ENCODE measurements at regions not wholly inside any gene's neighbourhood (a gene's known extent, or its start where the extent isn't known, plus 50 kb on each side); places are given as distances from the start of the nearest gene placed in this dataset.

DNA sequence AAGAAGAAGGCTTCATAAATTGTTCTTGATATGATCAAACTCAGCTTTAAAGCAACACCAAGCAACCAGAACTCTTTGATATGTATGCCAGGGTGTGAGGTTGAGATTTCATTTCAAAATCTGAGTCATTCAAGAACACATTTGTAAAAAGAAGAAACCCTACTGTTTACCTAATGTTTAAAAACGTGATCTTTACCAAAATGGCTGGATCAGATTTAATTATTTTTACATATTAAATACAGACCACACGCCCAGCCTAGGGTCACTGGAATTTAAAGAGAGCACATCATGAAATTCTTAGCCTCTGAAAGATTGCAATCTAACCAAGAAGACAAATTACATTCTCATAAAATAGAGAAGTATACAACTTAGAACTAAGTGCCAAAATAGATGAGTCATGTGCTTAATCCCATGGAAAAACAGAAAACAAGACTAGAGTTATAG is 206.8 kb upstream of the SMLR1 start (continued):
- no peak for TF ChIP-seq SP1 (IDR thresholded peaks at IDR 0.05)

- H3K9me3 ChIP-seq (ENCODE audit: control insufficient read depth in 4 of 4, low read length in 3 of 4), result peaks cover 0 to 4% (median 0%) of the 10 kb centered on the region in 4 donors
- no peaks in the 10 kb centered on the region for H3K36me3 ChIP-seq (ENCODE audit: control insufficient read depth in 4 of 4, insufficient read depth in 3 of 4, low read depth in 1 of 4, low read length in 3 of 4)
Measured at GRCh38 chr6:130622142-130622541, 205.1 kb upstream of the SMLR1 start.

GRCh38 chr6:130624046-130624445 is 203.2 kb upstream of the SMLR1 start:
- no peak overlapping the region for H3K4me3 ChIP-seq (ENCODE audit: low read depth in 1 of 3, low read length in 3 of 3)
- no peak overlapping the region for H3K9ac ChIP-seq (ENCODE audit: low read depth in 1 of 2, low read length in 2 of 2)
- no peaks in the 10 kb centered on the region for H3K36me3 ChIP-seq (ENCODE audit: control insufficient read depth in 4 of 4, insufficient read depth in 3 of 4, low read depth in 1 of 4, low read length in 3 of 4)
- no peaks in the 10 kb centered on the region for H3K4me1 ChIP-seq (ENCODE audit: control insufficient read depth in 4 of 4, insufficient read depth in 4 of 4, low read length in 3 of 4)
- no peak overlapping the region for H3K27ac ChIP-seq (ENCODE audit: low read depth in 1 of 2, low read length in 2 of 2)
- WGBS, result 79% methylated on average over 2 of the region's 2 CpGs
- H3K27me3 ChIP-seq (ENCODE audit: control insufficient read depth in 4 of 4, insufficient read depth in 4 of 4, low read length in 3 of 4), result no peaks in the 10 kb centered on the region
- no peak for DNase-seq (ENCODE audit: low spot score)
- peaks cover 0 to 4% (median 0%) of the 10 kb centered on the region in 4 donors for H3K9me3 ChIP-seq (ENCODE audit: control insufficient read depth in 4 of 4, low read length in 3 of 4)
- TF ChIP-seq RXRA (IDR thresholded peaks at IDR 0.05), result no peak
- TF ChIP-seq ATF3 (IDR thresholded peaks at IDR 0.05), result no peak
- no peak for TF ChIP-seq JUND (IDR thresholded peaks at IDR 0.05)
- TF ChIP-seq ZBTB33 (IDR thresholded peaks at IDR 0.05), result no peak
- TF ChIP-seq GABPA (IDR thresholded peaks at IDR 0.05 in 1 of 2, conservative IDR thresholded peaks at IDR 0.05 in 1 of 2), result no peak
- no peak for TF ChIP-seq RAD21 (IDR thresholded peaks at IDR 0.05)
- TF ChIP-seq FOXA2 (IDR thresholded peaks at IDR 0.05), result no peak
- no peak for TF ChIP-seq NR2F2 (IDR thresholded peaks at IDR 0.05)
- TF ChIP-seq YY1 (IDR thresholded peaks at IDR 0.05), result no peak

More at GRCh38 chr6:130622142-130622541, 205.1 kb upstream of the SMLR1 start:
- Histone ChIP-seq H3K9ac (ENCODE audit: low read depth in 1 of 2, low read length in 2 of 2) (no peak overlapping the region), H3K4me1 (ENCODE audit: control insufficient read depth in 4 of 4, insufficient read depth in 4 of 4, low read length in 3 of 4) (no peaks in the 10 kb centered on the region), H3K27ac (ENCODE audit: low read depth in 1 of 2, low read length in 2 of 2) (no peak overlapping the region), H3K27me3 (ENCODE audit: control insufficient read depth in 4 of 4, insufficient read depth in 4 of 4, low read length in 3 of 4) (no peaks in the 10 kb centered on the region), H3K4me3 (ENCODE audit: low read depth in 1 of 3, low read length in 3 of 3) (no peak overlapping the region)
- no peak for DNase-seq (ENCODE audit: low spot score)
- TF ChIP-seq EGR1 (IDR thresholded peaks at IDR 0.05; ENCODE audit: low read depth in 2 of 2), result no peak
- TF ChIP-seq NR2F2 (IDR thresholded peaks at IDR 0.05), result no peak
- TF ChIP-seq, protein P1, sequence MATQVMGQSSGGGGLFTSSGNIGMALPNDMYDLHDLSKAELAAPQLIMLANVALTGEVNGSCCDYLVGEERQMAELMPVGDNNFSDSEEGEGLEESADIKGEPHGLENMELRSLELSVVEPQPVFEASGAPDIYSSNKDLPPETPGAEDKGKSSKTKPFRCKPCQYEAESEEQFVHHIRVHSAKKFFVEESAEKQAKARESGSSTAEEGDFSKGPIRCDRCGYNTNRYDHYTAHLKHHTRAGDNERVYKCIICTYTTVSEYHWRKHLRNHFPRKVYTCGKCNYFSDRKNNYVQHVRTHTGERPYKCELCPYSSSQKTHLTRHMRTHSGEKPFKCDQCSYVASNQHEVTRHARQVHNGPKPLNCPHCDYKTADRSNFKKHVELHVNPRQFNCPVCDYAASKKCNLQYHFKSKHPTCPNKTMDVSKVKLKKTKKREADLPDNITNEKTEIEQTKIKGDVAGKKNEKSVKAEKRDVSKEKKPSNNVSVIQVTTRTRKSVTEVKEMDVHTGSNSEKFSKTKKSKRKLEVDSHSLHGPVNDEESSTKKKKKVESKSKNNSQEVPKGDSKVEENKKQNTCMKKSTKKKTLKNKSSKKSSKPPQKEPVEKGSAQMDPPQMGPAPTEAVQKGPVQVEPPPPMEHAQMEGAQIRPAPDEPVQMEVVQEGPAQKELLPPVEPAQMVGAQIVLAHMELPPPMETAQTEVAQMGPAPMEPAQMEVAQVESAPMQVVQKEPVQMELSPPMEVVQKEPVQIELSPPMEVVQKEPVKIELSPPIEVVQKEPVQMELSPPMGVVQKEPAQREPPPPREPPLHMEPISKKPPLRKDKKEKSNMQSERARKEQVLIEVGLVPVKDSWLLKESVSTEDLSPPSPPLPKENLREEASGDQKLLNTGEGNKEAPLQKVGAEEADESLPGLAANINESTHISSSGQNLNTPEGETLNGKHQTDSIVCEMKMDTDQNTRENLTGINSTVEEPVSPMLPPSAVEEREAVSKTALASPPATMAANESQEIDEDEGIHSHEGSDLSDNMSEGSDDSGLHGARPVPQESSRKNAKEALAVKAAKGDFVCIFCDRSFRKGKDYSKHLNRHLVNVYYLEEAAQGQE (IDR thresholded peaks at IDR 0.05), result no peak
- TF ChIP-seq SP1 (IDR thresholded peaks at IDR 0.05), result no peak
- TF ChIP-seq ZBTB33 (IDR thresholded peaks at IDR 0.05), result no peak
- no peak for TF ChIP-seq FOXA1 (IDR thresholded peaks at IDR 0.05)
- no peak for TF ChIP-seq RXRA (IDR thresholded peaks at IDR 0.05)
- TF ChIP-seq GABPA (IDR thresholded peaks at IDR 0.05 in 1 of 2, conservative IDR thresholded peaks at IDR 0.05 in 1 of 2), result no peak
- no peak for TF ChIP-seq ATF3 (IDR thresholded peaks at IDR 0.05)
- no peak for TF ChIP-seq FOXA2 (IDR thresholded peaks at IDR 0.05)
- TF ChIP-seq TAF1 (conservative IDR thresholded peaks at IDR 0.05), result no peak
- TF ChIP-seq YY1 (IDR thresholded peaks at IDR 0.05), result no peak
- no peak for TF ChIP-seq RAD21 (IDR thresholded peaks at IDR 0.05)
